GM19324 (cell line): ENCODE measurements at regions not wholly inside any gene's neighbourhood (a gene's known extent, or its start where the extent isn't known, plus 50 kb on each side); places are given as distances from the start of the nearest gene placed in this dataset.
"Not testable (repeated sequence)": the region's sequence is repeated elsewhere in the genome, so short reads cannot be mapped to it uniquely, and the experiment has no call there.

Experiments
- ATAC-seq: cut with Tn5 transposase; IDR thresholded peaks from one replicate; pipeline ENCODE4 v1.9.1; 2021; ENCODE audit warnings: mild to moderate bottlenecking, moderate library complexity; ENCODE audit not compliant: unreplicated experiment, low FRiP score

GRCh38 chr18:40152859-40153258 is 1802.2 kb upstream of the PIK3C3 start:
- ATAC-seq, result no peak

GRCh38 chr18:40148960-40149359 is 1806.1 kb upstream of the PIK3C3 start:
- no peak for ATAC-seq

- ATAC-seq, result no peak
Measured at GRCh38 chr18:40133253-40133652, 1821.8 kb upstream of the PIK3C3 start.

GRCh38 chr18:40132438-40132837 is 1822.6 kb upstream of the PIK3C3 start:
- ATAC-seq, result not testable (repeated sequence)

- ATAC-seq, result no peak
Measured at GRCh38 chr18:40124107-40124506, 1830.9 kb upstream of the PIK3C3 start.

- ATAC-seq, result no peak
Measured at GRCh38 chr18:40120796-40121391, 1834.1 kb upstream of the PIK3C3 start.

GRCh38 chr18:40120356-40120755 is 1834.7 kb upstream of the PIK3C3 start:
- ATAC-seq, result no peak

- not testable (repeated sequence) for ATAC-seq
Measured at GRCh38 chr18:40119581-40119980, 1835.5 kb upstream of the PIK3C3 start.

- no peak for ATAC-seq
Measured at GRCh38 chr18:40110455-40110854, 1844.6 kb upstream of the PIK3C3 start.

- ATAC-seq, result no peak
Measured at GRCh38 chr18:40109252-40110049, 1845.6 kb upstream of the PIK3C3 start.

- no peak for ATAC-seq
Measured at GRCh38 chr18:40108596-40108995, 1846.4 kb upstream of the PIK3C3 start.

GRCh38 chr18:40102903-40103302 is 1852.1 kb upstream of the PIK3C3 start:
- no peak for ATAC-seq

- no peak for ATAC-seq
Measured at GRCh38 chr18:40099641-40100040, 1855.4 kb upstream of the PIK3C3 start.

GRCh38 chr18:40096675-40097074 is 1858.4 kb upstream of the PIK3C3 start:
- no peak for ATAC-seq

GRCh38 chr18:40094441-40094840 is 1860.6 kb upstream of the PIK3C3 start:
- no peak for ATAC-seq

GRCh38 chr18:40088130-40088529 is 1866.9 kb upstream of the PIK3C3 start:
- no peak for ATAC-seq

GRCh38 chr18:40079786-40080185 is 1875.2 kb upstream of the PIK3C3 start:
- no peak for ATAC-seq

- no peak for ATAC-seq
Measured at GRCh38 chr18:40075616-40076015, 1879.4 kb upstream of the PIK3C3 start.

- ATAC-seq, result no peak
Measured at GRCh38 chr18:40072761-40073160, 1882.3 kb upstream of the PIK3C3 start.

- no peak for ATAC-seq
Measured at GRCh38 chr18:40066368-40066767, 1888.7 kb upstream of the PIK3C3 start.

GRCh38 chr18:40063488-40063887 is 1891.5 kb upstream of the PIK3C3 start:
- ATAC-seq, result no peak

- ATAC-seq, result no peak
Measured at GRCh38 chr18:40061086-40061485, 1893.9 kb upstream of the PIK3C3 start.
